Central memory CD4-positive, alpha-beta T cell (primary cell): ENCODE measurements at regions not wholly inside any gene's neighbourhood (a gene's known extent, or its start where the extent isn't known, plus 50 kb on each side); places are given as distances from the start of the nearest gene placed in this dataset.

Experiments used
- DNase-seq: peaks from one replicate; pipeline ENCODE4 v3.0.0; 2022

DNA sequence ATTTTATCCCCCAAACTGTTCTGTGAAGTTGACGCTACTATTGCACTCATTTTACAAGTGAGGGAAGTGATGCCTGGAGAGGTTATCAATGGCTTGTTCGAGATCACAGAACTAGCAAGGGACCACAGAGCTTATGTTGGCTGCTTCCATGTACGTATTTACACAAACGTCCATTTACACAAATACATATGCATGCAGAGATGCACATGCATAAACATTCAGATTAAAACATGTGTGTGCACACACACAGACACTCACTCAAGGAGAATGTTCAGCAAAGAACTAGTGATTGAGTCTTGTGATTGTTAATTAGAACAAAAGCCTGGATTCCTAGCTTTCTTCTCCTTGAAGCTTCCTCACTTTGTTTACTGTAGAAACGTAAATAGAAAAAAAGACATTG, 321.5 kb upstream of the CHD6 start:
- no peak for DNase-seq

DNA sequence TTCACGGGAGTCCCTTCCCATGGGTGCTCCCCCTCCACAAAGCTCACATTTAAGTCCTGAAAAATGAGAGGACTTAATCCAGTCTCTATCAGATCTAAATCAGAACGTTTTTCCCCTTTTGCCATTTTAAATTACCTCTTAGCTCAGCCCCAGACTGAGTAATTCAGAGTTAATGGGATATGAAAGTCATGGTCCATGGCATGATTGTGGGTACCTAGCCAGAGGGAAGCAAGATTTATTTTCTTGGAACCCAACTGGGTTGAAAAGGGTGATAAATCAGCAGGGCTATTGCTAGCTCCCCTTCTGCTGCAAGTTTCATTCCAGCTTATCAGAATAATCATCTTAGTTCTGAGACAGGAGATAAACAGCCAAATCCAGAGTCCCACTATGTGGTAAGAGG, 320.2 kb upstream of the CHD6 start:
- no peak for DNase-seq

DNA sequence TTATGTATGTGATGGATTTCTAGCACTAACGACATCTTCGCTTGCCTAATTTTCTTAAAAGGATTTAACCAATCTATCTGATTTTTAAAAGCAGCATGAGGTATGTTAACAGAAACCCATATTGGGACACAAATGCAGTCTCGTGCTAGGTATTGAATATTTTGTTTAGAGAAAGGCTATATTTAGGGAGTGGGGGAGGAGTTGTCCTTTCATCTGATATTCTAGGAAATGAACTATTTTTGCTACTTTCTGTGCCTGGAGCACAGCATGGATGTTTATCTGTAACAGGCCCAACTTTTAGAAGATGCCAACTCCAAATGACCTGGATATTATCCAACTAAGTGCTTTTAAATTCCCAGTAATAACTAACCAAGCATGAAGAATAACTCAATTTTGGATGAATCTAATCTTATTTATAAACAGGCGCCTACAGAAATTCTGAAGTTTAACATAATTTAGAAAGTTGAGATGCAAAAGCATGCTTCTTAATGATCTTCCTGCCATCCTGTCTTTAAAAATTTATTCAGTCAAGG, 317.1 kb upstream of the CHD6 start:
- DNase-seq, result no peak

DNA sequence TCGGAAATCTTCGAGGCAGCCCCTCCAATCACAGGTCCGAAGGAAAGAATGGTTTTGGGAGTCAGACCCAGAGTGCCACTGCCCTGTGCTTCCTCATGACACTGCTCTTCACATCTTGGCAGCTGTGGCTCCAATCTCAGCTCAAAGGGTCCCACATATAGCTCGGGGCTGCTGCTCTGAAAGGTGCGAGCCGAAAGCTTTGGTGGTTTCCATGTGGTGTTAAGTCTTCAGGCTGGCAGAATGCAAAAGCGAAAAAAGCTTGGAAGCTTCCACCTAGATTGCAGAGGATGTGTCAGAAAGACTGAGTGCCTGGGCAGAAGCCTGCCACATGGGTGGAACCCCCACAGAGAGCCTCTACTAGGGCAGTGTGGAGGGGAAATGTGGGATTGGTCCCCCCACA, 314.3 kb upstream of the CHD6 start:
- DNase-seq, result no peak

DNA sequence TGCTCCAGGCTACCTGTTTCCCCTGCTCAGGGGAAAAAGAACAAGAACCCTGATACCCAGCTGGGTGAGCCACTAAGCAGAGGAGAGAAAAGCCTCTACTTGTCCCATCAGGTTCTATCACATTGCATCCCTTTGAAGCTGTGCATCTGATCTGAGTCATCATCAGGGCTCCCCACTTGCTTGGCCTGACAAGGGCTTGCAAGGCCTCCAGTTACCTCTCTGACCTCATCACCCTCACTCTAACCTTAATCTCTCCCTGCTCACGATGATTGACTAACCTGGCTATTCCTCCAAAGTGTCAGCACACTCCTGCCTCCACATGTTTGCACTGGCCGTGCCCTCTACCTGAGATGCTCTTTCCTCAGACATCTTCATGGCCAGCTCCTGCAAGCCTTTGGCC, 309.5 kb upstream of the CHD6 start:
- no peak for DNase-seq

DNA sequence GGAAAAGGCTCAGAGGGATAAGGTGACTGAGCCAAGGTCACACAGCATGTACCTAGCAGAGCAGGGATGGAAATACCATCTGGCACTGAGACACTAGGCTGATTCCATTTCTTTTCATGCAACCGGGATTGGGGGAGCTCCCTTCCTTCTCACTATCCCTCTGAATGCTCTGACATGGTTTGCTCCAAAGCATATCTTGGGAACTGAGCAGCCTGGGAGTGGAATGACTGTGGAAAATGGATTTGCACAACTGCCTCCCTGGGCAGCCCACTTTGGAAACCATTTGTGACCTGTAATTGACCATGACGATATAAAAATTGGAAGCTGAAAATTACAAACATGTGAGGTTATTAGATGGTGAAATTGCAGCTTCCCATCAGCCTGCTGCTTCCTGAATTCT, 309.0 kb upstream of the CHD6 start:
- no peak for DNase-seq

DNA sequence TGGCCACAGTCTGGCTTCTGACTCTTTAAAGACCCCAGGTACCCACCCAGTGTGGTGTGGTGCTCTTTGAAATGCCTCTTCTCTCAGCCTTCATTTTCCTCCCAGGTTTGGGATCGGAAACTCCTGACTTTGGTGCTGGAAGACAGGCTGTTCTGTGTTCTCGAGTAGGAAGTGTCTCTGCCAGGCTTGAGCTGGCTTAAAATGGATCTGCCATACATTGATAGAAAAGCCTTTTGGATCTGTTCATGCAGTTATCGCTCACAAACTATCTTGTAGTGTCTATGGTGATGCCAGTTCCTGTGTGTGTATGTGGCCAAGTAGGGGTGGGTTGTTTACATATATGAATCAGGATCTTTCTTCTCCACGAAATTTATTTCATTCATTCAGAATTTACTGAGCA, 307.3 kb upstream of the CHD6 start:
- no peak for DNase-seq

DNA sequence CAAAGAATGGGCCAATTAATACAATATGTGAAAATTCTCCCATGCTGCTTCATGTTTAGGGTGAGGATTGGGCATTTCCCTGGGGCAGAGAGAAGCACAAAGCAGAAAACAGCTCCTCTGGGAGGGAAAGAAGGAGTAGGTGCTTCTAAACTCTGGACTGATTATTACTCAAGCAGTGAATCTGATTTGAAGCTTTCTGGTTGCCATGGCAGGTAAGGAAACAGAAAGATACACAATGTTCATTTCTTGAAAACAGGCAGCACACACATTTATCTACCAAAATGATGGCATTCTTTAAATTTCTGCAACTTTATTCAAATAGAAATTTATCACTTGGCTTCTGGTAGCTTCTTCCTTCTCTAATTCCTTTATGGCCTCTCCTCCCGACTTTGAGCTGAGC, 305.4 kb upstream of the CHD6 start:
- DNase-seq, result no peak

DNA sequence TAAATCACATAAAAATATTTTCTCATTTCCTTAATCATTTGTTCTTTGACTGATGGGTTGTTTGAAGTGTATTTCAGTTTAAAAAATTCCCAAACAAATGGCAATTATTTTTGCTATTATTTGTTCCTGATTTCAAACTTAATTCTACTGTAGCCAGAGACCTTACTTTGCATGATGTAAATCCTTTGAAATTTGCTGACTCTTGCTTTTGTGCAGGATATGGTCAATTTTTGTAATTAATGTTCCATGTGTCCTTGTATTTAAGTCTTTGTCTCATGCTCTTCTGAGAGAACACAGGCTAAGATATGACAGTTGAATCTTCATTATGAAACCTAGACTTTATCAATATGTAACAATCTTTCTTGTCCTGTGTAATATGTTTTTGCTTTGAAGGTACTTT, 295.0 kb upstream of the CHD6 start:
- no peak for DNase-seq

DNA sequence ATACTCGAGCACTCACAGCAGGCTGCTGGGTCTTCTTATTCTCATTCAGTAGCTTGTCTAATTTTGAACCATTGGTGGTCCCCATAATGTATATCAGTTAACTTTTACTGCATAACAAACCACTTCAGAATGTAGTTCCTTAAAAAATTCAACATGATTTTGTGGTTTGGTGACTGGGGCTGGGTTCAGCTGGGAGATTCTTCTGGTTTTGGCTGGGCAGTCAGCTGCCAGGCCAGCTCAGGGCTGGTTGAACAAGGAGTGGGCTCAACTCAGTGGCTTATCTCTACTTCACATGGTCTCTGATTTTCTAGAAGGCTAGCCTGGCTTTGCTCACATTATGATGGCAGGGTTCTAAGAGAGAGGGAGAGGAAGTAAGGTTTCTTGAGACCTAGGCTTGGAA, 292.4 kb upstream of the CHD6 start:
- DNase-seq, result no peak

DNA sequence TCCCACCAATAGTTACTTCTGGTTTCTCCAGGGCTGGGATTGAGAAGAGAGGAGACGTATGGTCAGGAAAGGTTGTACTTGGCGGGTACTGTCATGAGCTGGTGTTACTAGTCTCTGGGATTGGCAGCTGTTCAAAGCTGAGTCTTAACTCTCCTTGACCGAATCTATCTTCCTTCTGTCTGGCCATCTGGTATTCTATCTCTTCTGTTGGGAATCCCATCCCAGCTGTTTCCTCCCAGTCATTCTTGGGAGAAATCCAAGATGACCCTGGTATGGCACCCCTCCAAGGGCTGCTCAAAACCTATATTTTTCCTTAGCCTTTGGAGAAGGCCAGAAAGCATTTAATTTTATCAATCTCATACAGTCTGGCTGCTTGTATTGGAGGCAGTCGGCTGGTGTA, 287.0 kb upstream of the CHD6 start:
- DNase-seq, result no peak

DNA sequence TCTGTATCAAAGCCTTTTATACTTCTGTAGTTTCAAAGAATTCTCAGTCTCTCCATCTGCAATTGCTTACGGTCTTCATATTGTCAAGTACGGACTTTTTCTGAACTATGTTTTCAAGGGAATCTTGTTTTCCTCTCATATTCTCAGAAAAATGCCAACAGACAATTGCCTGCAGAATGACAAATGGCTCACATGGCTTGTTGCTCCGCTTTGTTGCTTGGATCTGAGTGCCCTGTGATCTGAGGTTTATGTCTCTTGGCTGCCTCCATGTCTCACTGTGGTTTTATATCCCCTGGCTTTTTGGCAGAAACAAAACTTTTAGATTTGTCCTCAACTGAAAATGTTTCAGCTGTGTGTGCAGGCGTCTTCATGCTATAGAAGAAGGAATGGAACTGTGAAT, 285.4 kb upstream of the CHD6 start:
- no peak for DNase-seq

DNA sequence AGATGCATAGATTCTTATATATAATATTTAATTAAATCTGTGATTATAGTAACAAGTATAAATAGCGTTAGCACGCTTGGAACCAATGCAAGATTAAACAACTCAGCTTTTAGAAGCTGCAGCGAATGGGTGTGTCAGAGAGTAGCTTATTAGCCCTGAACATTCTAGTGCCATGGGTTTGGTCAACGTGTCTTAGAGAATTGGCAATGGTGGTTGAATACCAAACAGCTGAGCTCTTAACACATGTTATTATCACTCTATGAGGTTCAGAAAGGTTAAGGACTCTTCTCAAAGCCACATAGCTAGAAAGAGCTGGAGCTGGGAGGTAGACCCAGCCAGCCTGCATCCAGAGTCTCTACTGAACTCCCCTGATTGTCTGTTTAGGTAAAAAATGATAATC, 284.2 kb upstream of the CHD6 start:
- DNase-seq, result no peak

DNA sequence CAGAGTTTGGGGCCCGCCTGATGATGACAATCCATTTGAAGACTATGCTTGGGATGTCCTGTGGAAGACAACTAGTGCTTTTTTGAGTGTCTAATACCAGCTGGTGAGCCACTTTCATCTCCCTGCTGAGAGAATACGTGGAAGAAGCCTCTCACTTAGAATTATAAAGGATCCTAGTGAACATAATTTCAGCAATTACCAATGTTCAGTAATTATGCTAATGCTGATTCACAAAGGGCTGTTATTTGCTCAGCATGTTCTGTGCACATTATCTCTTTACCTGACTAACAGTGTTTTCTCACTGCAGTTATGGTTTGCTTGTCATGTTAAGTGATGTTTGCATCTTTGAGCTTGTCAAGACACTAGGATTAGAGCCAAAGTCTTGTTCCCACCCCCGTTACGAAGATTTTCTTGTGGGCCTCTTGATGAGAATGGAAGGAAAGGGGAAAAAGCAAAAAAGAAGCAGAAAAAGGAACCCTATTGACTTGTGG, 282.1 kb upstream of the CHD6 start:
- DNase-seq, result no peak

DNA sequence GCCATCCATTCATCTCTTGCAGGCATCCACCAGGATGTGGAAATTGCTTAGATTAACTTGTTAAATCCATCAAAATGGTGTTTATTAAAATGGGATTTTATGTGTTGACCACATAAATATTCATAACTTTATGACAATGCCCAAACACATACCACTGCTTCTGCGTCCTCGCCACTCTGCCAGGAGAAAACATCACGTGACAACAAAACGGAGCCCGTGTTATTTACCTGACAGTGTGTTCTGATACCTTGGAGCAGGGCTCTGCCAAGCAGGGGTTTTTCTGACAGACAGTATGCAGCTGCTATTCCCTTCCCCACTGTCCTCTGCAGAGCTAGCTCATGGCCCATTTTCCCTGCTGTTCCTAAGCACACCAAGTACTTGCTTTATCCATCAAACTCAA, 279.5 kb upstream of the CHD6 start:
- no peak for DNase-seq

DNA sequence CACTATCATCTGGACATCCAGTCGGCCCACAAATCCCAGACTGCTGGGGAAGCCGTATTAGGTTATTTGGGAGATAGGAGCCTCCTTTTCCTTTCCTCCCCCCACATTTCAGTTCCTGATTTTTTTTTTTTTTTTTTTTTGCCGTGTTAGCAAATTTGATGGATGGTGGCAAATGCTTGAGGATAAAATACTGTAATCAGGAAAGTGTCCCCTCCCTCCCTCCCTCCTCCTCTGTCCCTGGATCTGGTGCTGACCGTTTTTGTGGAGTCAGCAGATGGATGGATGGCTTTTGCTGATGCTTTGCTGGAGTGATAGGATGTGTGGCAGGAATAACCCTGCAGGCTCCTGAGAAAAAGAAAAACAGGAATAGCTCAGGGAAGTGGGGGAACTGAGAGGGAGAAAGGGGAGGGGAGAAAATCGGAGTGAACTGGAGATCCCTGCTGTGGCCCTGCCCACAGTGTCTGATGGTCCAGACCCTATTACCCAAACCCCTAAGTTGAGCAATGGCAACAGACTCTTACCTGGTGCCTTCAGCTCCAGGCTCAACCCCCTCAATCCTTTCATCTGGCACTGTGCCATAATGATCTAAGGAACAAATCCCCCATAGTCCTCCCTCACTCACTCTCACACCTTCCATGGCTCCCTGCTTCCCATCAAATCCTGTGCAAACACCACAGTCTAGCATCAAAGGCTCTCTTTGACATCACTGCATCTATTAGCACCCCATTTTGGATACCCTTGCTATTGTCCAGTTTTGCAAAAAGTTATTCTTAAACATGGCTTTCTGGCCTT, 277.3 kb upstream of the CHD6 start:
- no peak for DNase-seq

DNA sequence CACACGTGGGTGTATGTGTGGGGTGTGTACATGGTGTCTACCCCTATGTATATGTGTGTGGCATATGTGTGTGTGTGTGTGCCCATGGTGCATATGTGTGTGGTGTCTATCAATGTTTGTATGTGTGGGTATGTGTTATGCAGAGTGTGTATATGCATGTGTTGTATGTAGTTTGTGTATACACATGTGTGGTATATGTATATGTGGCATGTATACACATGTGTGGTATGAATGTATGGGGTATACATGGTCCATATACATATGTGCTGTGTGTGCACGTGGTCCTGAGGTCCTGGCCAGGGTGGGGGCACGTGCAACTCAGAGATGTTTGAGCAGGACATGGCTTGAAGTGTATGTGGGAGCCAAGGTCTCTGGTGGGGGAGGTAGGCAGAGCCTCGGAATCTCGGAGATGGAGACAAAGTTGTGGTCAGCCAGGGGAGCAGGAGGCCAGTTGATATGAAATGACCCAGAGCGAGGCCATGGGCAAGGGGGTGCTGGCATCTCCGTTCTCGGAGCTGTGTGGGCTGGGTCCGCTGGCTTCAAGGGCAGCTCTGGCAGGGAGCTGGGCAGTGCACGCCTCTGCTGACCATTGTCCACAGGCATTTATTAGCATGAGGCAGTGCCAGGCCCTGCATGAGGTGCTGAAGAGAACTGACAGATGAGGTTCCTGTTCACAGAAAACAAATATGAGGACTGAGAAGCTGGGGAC, 276.2 kb upstream of the CHD6 start:
- DNase-seq, result no peak

DNA sequence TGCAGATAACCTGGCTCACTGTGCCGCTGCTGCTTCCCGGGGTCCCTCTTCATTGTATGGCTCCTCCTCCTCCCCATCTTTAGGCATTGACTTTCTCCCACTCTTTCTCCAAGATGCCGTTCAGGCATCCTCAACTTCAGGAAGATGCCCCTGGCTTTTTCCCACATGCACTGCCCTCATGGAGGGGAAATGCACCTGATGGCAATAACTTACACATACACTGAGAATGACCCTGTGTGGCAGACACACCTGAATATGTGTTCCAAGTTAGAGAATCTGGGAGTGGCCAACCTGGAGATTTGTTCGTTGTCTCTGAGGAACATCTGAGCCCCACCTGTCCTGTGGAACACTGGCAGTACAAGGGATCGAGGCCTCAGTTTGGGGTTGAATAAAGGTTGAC, 273.9 kb upstream of the CHD6 start:
- DNase-seq, result no peak

DNA sequence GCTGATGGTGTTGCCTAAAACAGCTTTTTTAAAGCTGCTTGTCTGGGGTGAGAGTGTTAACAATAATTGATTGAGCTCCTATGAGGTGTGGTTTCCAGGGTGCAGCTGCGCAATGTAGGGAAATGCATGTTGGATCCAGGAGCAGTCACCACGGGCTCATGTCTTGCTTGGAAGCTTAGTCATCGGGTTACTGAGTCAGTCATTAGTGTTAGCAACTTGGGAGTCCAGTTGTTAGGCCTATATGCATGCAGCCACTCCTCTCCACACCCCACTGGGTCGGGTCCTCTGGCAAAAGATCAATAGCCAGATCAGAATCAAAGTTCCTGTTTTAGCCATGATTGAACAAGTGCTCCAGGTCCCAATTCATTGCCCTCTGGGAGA, 271.7 kb upstream of the CHD6 start:
- DNase-seq, result no peak

DNA sequence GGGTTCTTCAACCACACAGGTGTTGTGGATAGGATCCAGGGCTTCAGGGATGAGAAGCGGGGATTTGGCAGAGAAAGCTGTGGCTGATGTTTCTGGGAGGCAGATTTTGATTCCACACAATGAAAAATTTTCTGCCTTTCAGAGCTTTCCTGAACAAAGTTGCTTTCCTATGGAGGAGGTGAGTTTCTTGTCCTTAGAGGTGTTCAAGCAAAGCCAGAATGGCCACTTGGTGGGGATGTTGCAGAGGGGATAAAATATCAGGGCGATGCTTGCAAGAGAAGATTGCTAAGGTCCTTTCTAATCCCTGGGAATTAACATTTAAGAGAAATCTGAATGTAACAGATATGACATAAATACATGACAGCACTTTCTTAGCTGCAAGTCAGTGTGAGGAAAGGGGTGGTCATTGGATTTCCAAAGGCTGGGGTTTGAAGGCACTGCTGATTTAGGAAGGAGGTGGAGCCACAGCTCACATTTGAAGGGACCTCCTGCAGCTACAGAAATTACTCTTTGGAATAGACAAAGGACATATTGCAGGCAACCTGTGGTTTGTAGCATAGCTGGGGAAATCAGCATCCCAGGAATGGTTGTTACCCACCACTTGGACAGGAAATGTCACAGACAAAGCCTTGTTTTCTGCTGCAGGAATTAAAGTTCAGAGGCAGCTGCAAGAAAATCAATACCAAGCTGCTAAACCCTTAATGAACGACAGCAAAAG, 271.1 kb upstream of the CHD6 start:
- no peak for DNase-seq

DNA sequence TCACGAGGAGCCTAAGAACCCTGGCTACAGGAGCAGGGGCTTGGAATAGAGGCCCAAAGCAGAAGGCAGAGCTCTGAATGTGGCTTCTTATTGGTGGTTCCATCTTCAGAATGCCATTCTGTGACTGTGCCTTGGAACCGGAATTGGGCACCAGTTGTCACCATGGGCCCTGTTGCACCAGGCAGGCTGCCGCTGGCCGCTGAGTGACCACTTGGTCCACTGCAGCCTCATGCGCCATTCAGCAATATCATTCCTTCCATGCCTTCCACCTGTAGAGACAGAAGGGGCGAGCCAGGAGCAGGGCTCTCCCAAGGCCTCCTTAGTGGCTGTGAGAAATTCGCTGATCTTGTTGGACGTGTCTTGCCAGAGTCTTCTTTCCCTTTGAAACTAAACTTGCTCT, 270.3 kb upstream of the CHD6 start:
- no peak for DNase-seq

DNA sequence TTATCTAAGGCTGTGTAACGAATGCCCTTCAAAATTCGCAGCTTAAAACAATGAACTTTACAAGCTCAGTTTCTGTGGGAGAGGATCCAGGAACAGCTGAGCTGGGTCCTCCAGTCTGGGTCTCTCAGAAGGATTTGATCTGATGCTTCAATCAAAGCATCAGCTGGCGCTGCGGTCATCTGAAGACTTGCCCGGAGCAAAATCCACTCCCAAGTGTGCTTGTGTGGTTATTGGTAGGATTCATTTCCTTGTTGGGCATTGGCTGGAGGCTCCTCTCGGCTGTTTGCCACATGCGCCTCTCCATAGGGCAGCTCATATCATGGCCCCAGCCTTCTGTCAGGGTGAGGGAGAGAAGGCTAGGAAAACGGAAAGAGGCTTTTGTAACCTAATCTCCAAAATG, 269.3 kb upstream of the CHD6 start:
- no peak for DNase-seq

DNA sequence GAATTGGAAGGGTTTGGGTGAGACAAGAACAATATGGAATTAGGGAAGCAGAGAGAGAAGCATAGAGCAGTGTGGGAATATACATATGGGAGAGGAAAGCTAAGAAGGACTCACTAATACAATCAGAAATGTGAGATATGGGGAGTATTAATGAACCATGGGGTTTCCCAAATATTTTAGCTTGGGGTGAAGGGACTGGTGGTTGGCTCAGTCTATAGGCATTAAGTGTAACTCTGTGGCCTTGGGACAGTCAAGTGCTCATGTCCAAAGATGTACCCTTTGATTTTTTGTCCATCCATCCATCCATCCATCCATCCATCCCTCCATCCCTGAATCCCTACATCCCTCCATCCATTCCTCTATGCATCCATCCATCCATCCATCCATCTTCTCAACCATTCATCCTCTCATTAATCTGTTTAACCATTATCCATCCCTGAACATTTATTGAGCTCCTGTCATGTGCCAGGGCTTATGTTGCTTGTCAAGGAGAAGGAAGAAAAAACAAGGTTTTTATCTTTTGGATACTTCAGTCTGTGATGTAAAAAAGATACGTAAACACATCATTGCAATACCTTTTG, 263.4 kb upstream of the CHD6 start:
- DNase-seq, result no peak
